HFF-Myc (cell line): ENCODE measurements at regions not wholly inside any gene's neighbourhood (a gene's known extent, or its start where the extent isn't known, plus 50 kb on each side); places are given as distances from the start of the nearest gene placed in this dataset.
"Not testable (repeated sequence)": the region's sequence is repeated elsewhere in the genome, so short reads cannot be mapped to it uniquely, and the experiment has no call there.

Experiments used
- DNase-seq: peaks from one replicate; pipeline ENCODE4 v3.0.0-alpha.2; 2011; ENCODE audit warnings: low read depth; ENCODE audit errors: extremely low read depth
- H3K4me3 ChIP-seq: replicated peaks from 2 replicates; pipeline ENCODE4 v1.5.1; 2011; ENCODE audit warnings: low read depth, mild to moderate bottlenecking, control low read depth, low read length
- TF ChIP-seq, protein P1 (sequence below): IDR thresholded peaks from 2 replicates; pipeline ENCODE4 v1.5.1; 2012; ENCODE audit warnings: mild to moderate bottlenecking, low read depth, low read length, control low read depth; ENCODE audit errors: missing control alignments

GRCh38 chr1:95641386-95641785, 407.4 kb downstream of the RWDD3 start:
- H3K4me3 ChIP-seq, result no peak overlapping the region
- TF ChIP-seq, protein P1, sequence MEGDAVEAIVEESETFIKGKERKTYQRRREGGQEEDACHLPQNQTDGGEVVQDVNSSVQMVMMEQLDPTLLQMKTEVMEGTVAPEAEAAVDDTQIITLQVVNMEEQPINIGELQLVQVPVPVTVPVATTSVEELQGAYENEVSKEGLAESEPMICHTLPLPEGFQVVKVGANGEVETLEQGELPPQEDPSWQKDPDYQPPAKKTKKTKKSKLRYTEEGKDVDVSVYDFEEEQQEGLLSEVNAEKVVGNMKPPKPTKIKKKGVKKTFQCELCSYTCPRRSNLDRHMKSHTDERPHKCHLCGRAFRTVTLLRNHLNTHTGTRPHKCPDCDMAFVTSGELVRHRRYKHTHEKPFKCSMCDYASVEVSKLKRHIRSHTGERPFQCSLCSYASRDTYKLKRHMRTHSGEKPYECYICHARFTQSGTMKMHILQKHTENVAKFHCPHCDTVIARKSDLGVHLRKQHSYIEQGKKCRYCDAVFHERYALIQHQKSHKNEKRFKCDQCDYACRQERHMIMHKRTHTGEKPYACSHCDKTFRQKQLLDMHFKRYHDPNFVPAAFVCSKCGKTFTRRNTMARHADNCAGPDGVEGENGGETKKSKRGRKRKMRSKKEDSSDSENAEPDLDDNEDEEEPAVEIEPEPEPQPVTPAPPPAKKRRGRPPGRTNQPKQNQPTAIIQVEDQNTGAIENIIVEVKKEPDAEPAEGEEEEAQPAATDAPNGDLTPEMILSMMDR, result no peak
- DNase-seq, result no peak

- TF ChIP-seq, protein P1, result no peak
- DNase-seq, result no peak
- H3K4me3 ChIP-seq, result no peak overlapping the region
These were observed 408.0 kb downstream of the RWDD3 start for GRCh38 chr1:95642035-95642434.

DNA sequence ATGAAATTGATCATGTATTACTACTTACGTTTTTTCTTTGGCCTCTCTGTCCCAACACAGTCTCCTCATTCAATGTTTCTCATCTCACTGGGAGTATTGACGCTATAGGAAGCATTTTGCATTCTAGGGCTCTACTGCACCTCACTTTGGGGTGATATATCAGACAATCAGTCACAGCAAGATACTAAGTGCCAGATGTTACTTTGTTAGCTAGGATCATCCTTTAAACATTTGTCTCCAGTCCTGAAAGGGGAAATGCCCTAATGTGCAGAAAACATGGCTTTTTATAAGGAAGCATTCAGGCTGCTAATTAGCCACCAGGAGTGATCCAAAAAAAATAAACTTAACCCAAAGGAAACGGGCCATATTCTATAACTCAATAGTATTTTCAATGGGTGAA, 409.1 kb downstream of the RWDD3 start:
- H3K4me3 ChIP-seq, result no peak overlapping the region
- TF ChIP-seq, protein P1, result no peak
- no peak for DNase-seq

- not testable (repeated sequence) for H3K4me3 ChIP-seq, DNase-seq
These were observed 411.1 kb downstream of the RWDD3 start for GRCh38 chr1:95645126-95645525.

GRCh38 chr1:95650631-95651030, 416.6 kb downstream of the RWDD3 start:
- TF ChIP-seq, protein P1, result no peak
- no peak overlapping the region for H3K4me3 ChIP-seq
- no peak for DNase-seq

DNA sequence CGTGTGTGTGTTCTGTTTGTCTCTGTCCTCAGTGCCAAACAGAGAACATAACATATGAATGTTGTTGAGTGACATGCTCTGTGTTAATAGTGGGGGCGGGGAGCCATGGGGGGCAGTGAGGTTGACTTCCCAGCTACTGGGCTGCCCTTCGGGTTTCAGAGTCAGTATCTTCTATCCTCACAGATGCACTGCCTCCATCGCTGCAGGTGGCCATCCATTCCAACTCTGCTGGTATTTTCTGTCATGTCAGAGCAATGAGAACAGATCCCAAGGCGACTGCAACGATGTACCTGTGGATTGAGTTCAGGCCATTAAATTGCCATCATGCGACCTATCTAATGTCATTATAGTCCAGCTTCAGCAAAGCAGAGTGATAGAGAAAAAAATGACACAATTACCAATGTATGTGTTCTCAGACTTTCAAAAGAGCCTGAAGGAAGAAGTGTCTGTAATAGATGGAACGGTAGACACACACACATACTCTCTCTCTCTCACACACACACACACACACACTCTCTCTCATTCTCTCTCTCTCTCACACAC, 418.5 kb downstream of the RWDD3 start:
- DNase-seq, result no peak
- no peak overlapping the region for H3K4me3 ChIP-seq
- TF ChIP-seq, protein P1, result no peak

DNA sequence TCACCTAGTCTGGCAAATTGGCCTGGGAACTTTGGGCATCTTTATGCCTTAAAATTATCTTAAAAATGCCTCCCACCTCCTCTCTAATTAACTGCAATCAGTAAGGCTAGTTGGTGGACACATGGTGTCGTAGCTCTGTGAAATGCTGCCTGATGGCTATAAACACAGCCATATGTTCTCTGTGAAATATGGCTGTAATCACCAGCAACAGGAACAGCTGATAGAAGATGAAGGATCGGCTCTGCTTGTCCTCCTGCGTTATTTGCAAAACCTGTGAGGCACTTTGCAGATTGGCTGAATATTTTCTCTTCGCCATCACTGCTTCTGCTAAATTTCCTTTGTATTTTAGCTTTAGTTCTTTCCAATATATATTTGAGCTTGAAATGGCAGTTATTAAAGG, 419.6 kb downstream of the RWDD3 start:
- DNase-seq, result no peak
- TF ChIP-seq, protein P1, result no peak
- H3K4me3 ChIP-seq, result no peak overlapping the region
